ENCODE measurements at regions not wholly inside any gene's neighbourhood (a gene's known extent, or its start where the extent isn't known, plus 50 kb on each side); places are given as distances from the start of the nearest gene placed in this dataset.

GRCh38 chr16:73485880-73486279 is 438.0 kb upstream of the ZFHX3 start:
- Histone ChIP-seq H3K4me2 (ENCODE audit: low read depth, low read length) (no peak overlapping the region), H3K4ac (ENCODE audit: low read depth, low read length) (no peak overlapping the region), H2BK120ac (ENCODE audit: low read depth, low read length) (no peak overlapping the region), H3K18ac (ENCODE audit: low read depth, low read length) (no peak overlapping the region), H3K9me1 (ENCODE audit: insufficient read depth, low read length) (no peaks in the 10 kb centered on the region), H2AFZ (replicated peaks; ENCODE audit: low read length, poor library complexity) (no peak overlapping the region), H3K36me3 (ENCODE audit: control insufficient read depth, insufficient read depth, low read length) (no peaks in the 10 kb centered on the region), H2AK5ac (ENCODE audit: low read depth, low read length) (no peak overlapping the region), H4K20me1 (ENCODE audit: insufficient read depth, low read length) (no peaks in the 10 kb centered on the region), H3K9ac (ENCODE audit: low read depth, low read length) (no peak overlapping the region), H3K9me3 (ENCODE audit: control insufficient read depth, insufficient read depth, low read length) (peaks cover 3% of the 10 kb centered on the region; the same call in 1 of the 2 replicates), H3K23ac (ENCODE audit: low read depth, low read length) (no peak overlapping the region), H2BK15ac (ENCODE audit: low read depth, low read length) (no peak overlapping the region), H3K56ac (ENCODE audit: extremely low read depth, insufficient read depth, low read length) (no peak overlapping the region), H4K5ac (ENCODE audit: low read depth, low read length) (no peak overlapping the region), H2BK5ac (ENCODE audit: low read depth, low read length, poor library complexity, severe bottlenecking) (no peak overlapping the region), H4K91ac (ENCODE audit: insufficient read depth, low read depth, low read length) (no peak overlapping the region), H2AK9ac (replicated peaks; ENCODE audit: low read depth, low read length, poor library complexity) (no peak overlapping the region), H3K4me3 (ENCODE audit: insufficient read depth, low read depth, low read length) (no peak overlapping the region), H3K79me1 (ENCODE audit: low read depth in 1 of 2, low read length in 2 of 2) (no peaks in the 10 kb centered on the region), H3K27ac (ENCODE audit: insufficient read depth, low read length) (no peak overlapping the region), H3K27me3 (ENCODE audit: control insufficient read depth, insufficient read depth, low read length) (no peaks in the 10 kb centered on the region), H4K8ac (ENCODE audit: low read depth in 2 of 2, low read length in 2 of 2) (no peak overlapping the region), H3K4me1 (ENCODE audit: control insufficient read depth, insufficient read depth, low read length) (no peaks in the 10 kb centered on the region), H3K14ac (replicated peaks; ENCODE audit: low read depth, low read length) (no peak overlapping the region), H2BK20ac (ENCODE audit: low read depth, low read length) (no peak overlapping the region)
- no peak for ATAC-seq (ENCODE audit: low read depth)
- dilution Hi-C loops (cut with HindIII; ENCODE audit: low sequenced_read_pairs, unreplicated experiment) (no loop called here), in situ Hi-C loops (cut with MboI; ENCODE audit: low sequenced_read_pairs) (no loop called here), intact Hi-C loops (cut with micrococcal nuclease) (no loop called here)
- WGBS, 2 experiments (ENCODE audit: extremely low coverage in 2 of 2, insufficient read length in 1 of 2): no CpG with 5 or more reads among the region's 4 CpGs
- ChIA-PET POLR2A (ENCODE audit: unreplicated experiment) (no interaction called here), CTCF (no interaction called here)
- no peak for DNase-seq
- TF ChIP-seq MAFK (IDR thresholded peaks at IDR 0.05; ENCODE audit: low read depth, low read length) (no peak), USF2 (IDR thresholded peaks at IDR 0.05; ENCODE audit: low read depth, low read length) (no peak), NFE2L2 (IDR thresholded peaks at IDR 0.05; ENCODE audit: low read depth, low read length) (no peak), CHD1 (IDR thresholded peaks at IDR 0.05; ENCODE audit: low read depth, low read length) (no peak), FOS (IDR thresholded peaks at IDR 0.05; ENCODE audit: low read depth, low read length) (no peak), MAZ (IDR thresholded peaks at IDR 0.05; ENCODE audit: borderline replicate concordance, low read depth, low read length) (no peak)
- BruUV-seq (replicated peaks): no TSS peak
